DOHH2 (cell line): ENCODE measurements at regions not wholly inside any gene's neighbourhood (a gene's known extent, or its start where the extent isn't known, plus 50 kb on each side); places are given as distances from the start of the nearest gene placed in this dataset.

ENCODE experiments used
- EZH2phosphoT487 ChIP-seq: fragments of 200-600 bp; sonication (generic); IDR thresholded peaks from 2 replicates; pipeline ENCODE4 v1.6.1; 2017; ENCODE audit warnings: borderline replicate concordance, mild to moderate bottlenecking, antibody characterized with exemption, low read length, moderate library complexity, mixed read lengths
- TF ChIP-seq, protein P1 (sequence below): fragments of 200-600 bp; sonication (generic); IDR thresholded peaks from one replicate; pipeline ENCODE4 v1.5.1; 2014; ENCODE audit warnings: antibody characterized with exemption, mild to moderate bottlenecking, low read depth, low read length; ENCODE audit not compliant: poor library complexity, severe bottlenecking

DNA sequence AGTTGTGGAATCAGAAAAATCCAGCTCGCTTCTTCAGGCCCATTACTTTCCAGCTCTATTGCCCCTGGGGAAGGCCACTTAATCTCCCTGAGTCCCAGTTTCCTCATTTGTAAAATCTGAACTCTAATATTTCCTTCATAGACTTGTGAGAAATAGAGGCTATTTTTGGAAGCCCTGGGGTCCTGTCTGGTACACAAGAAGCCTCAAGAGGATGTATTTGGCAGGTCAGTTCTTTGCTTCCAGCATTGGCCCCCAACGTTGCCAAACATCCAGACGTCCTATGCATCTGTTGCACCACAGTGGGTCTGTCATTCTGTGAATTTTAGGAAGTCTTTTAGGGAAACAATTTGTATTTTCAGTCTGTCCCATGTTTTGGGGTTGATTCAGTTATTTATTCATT is 525.9 kb downstream of the EBF1 start:
- TF ChIP-seq, protein P1, sequence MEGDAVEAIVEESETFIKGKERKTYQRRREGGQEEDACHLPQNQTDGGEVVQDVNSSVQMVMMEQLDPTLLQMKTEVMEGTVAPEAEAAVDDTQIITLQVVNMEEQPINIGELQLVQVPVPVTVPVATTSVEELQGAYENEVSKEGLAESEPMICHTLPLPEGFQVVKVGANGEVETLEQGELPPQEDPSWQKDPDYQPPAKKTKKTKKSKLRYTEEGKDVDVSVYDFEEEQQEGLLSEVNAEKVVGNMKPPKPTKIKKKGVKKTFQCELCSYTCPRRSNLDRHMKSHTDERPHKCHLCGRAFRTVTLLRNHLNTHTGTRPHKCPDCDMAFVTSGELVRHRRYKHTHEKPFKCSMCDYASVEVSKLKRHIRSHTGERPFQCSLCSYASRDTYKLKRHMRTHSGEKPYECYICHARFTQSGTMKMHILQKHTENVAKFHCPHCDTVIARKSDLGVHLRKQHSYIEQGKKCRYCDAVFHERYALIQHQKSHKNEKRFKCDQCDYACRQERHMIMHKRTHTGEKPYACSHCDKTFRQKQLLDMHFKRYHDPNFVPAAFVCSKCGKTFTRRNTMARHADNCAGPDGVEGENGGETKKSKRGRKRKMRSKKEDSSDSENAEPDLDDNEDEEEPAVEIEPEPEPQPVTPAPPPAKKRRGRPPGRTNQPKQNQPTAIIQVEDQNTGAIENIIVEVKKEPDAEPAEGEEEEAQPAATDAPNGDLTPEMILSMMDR = no peak
- TF ChIP-seq EZH2phosphoT487 = no peak
